GM12875 (cell line): ENCODE measurements at regions not wholly inside any gene's neighbourhood (a gene's known extent, or its start where the extent isn't known, plus 50 kb on each side); places are given as distances from the start of the nearest gene placed in this dataset.

Experiments
- H3K4me3 ChIP-seq: one replicate; pipeline ENCODE4 v1.5.1; 2011; ENCODE audit warnings: low read depth, low read length, control low read depth
- CTCF ChIP-seq: IDR thresholded peaks from 2 replicates; pipeline ENCODE4 v1.5.1; 2011; ENCODE audit warnings: low read depth, mild to moderate bottlenecking, control low read depth, inconsistent platforms, low read length, moderate library complexity, borderline replicate concordance; ENCODE audit not compliant: insufficient read depth

- TF ChIP-seq CTCF, result no peak
- no peak overlapping the region for H3K4me3 ChIP-seq
Measured at GRCh38 chr4:85218756-85219155, 252.3 kb upstream of the WDFY3 start.

GRCh38 chr4:85221606-85222005 is 253.3 kb upstream of the ARHGAP24 start:
- TF ChIP-seq CTCF, result no peak
- no peak overlapping the region for H3K4me3 ChIP-seq

- no peak overlapping the region for H3K4me3 ChIP-seq
- no peak for TF ChIP-seq CTCF
Measured at GRCh38 chr4:85222561-85222960, 252.4 kb upstream of the ARHGAP24 start.

- H3K4me3 ChIP-seq, result no peak overlapping the region
- TF ChIP-seq CTCF, result peak; percentile 36; the same call in 1 of the 2 replicates
Measured at GRCh38 chr4:85228264-85228663, 246.7 kb upstream of the ARHGAP24 start.

GRCh38 chr4:85233516-85233915 is 241.4 kb upstream of the ARHGAP24 start:
- no peak overlapping the region for H3K4me3 ChIP-seq

GRCh38 chr4:85243857-85244256 is 231.1 kb upstream of the ARHGAP24 start:
- no peak overlapping the region for H3K4me3 ChIP-seq

More at GRCh38 chr4:85233516-85233915, 241.4 kb upstream of the ARHGAP24 start:
- TF ChIP-seq CTCF, result no peak

More at GRCh38 chr4:85243857-85244256, 231.1 kb upstream of the ARHGAP24 start:
- no peak for TF ChIP-seq CTCF
